ENCODE measurements at regions not wholly inside any gene's neighbourhood (a gene's known extent, or its start where the extent isn't known, plus 50 kb on each side); places are given as distances from the start of the nearest gene placed in this dataset.

DNA sequence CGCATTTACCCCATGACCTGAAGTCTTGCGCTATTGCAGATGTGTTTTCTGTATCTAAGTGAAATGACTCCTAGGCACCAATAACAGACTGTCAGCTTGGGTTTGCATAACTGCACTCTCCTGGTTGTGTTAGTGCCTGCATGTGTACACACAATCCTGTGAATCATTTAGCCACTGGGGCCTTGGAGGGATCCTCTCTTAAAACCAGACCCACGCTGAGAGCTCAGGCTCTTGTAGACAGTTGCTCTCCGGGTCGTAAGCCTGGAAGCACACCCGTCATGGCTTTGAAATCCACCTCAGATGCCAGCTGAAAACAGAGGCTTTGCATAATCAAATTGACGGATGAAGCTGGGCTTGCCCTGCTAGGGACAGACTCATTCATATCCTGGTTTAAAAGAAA, 79.2 kb upstream of the RBM19 start:
- TF ChIP-seq, protein P1, sequence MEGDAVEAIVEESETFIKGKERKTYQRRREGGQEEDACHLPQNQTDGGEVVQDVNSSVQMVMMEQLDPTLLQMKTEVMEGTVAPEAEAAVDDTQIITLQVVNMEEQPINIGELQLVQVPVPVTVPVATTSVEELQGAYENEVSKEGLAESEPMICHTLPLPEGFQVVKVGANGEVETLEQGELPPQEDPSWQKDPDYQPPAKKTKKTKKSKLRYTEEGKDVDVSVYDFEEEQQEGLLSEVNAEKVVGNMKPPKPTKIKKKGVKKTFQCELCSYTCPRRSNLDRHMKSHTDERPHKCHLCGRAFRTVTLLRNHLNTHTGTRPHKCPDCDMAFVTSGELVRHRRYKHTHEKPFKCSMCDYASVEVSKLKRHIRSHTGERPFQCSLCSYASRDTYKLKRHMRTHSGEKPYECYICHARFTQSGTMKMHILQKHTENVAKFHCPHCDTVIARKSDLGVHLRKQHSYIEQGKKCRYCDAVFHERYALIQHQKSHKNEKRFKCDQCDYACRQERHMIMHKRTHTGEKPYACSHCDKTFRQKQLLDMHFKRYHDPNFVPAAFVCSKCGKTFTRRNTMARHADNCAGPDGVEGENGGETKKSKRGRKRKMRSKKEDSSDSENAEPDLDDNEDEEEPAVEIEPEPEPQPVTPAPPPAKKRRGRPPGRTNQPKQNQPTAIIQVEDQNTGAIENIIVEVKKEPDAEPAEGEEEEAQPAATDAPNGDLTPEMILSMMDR (IDR thresholded peaks at IDR 0.05; ENCODE audit: extremely low read depth in 1 of 2, insufficient read depth in 1 of 2, low read depth in 1 of 2, low read length in 2 of 2): no peak
- TF ChIP-seq EZH2 (IDR thresholded peaks at IDR 0.05; ENCODE audit: borderline replicate concordance, low read depth, low read length, severe bottlenecking) (no peak), POLR2A (IDR thresholded peaks at IDR 0.05; ENCODE audit: low read depth, low read length) (no peak), FOS (IDR thresholded peaks at IDR 0.05; ENCODE audit: borderline replicate concordance, insufficient read depth, low read length) (no peak), POLR2AphosphoS5 (IDR thresholded peaks at IDR 0.05; ENCODE audit: insufficient read depth, low read depth, low read length) (no peak), JUN (IDR thresholded peaks at IDR 0.05; ENCODE audit: borderline replicate concordance, insufficient read depth, insufficient read length, low read depth) (no peak), MYC (IDR thresholded peaks at IDR 0.05; ENCODE audit: low read depth, low read length) (no peak), GATA2 (IDR thresholded peaks at IDR 0.05; ENCODE audit: insufficient read depth, insufficient read length, low read depth, low read length) (no peak)
- TF ChIP-seq, protein P2, sequence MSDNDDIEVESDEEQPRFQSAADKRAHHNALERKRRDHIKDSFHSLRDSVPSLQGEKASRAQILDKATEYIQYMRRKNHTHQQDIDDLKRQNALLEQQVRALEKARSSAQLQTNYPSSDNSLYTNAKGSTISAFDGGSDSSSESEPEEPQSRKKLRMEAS (IDR thresholded peaks at IDR 0.05; ENCODE audit: insufficient read depth, insufficient read length): no peak

Data from endothelial cell of umbilical vein (primary cell).